Nephron (organoid): ENCODE measurements at regions not wholly inside any gene's neighbourhood (a gene's known extent, or its start where the extent isn't known, plus 50 kb on each side); places are given as distances from the start of the nearest gene placed in this dataset.
A peak's percentile ranks its signal among the peaks of the same experiment; 100 is the strongest.

Experiments used
- H3K27ac Mint-ChIP-seq, 3 experiments: 2 replicates each; pipeline ENCODE4 v1.8.0; 2020; ENCODE audit warnings: mixed read lengths in 3 of 3, mild to moderate bottlenecking in 2 of 3, moderate library complexity in 1 of 3
- H3K27me3 Mint-ChIP-seq: 2 replicates; pipeline ENCODE4 v1.8.0; 2021; ENCODE audit warnings: low read depth, mild to moderate bottlenecking, moderate library complexity, mixed read lengths
- H3K36me3 Mint-ChIP-seq: 2 replicates; pipeline ENCODE4 v1.8.0; 2020; ENCODE audit warnings: low read depth, mixed read lengths
- H3K4me1 Mint-ChIP-seq: 2 replicates; pipeline ENCODE4 v1.8.0; 2020; ENCODE audit warnings: mixed read lengths
- H3K4me3 Mint-ChIP-seq, 3 experiments: 2 replicates each; pipeline ENCODE4 v1.8.0; 2020; ENCODE audit warnings: mild to moderate bottlenecking in 3 of 3, mixed read lengths in 3 of 3, moderate library complexity in 2 of 3
- H3K9me3 Mint-ChIP-seq: 2 replicates; pipeline ENCODE4 v1.8.0; 2020; ENCODE audit warnings: mixed read lengths
- TF ChIP-seq, protein P1 (sequence below), 3 experiments: fragments of 200-600 bp; sonication (generic); IDR thresholded peaks; one replicate each; pipeline ENCODE4 v1.5.0; 2021; ENCODE audit warnings: antibody characterized with exemption in 3 of 3; ENCODE audit not compliant: unreplicated experiment in 3 of 3

DNA sequence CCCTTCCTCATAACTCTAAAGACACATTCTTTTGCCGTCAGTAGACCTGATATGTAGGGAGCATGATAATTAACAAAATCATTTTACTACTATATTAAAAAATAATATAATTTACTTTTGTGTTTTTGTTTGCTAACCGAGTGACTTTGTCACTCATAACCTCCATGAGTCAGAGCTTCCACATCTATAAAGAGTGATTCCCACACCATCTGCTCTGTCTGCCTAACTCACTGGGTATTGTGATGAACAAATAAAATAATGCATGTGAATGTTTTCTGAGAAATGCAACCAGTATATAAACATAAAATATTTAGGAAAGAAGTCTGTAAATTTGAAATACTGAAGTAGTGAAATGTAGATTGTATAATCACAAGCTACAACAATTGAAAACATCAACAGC lies 123.4 kb upstream of the DSEL start:
- no peak overlapping the region for H3K4me3 Mint-ChIP-seq
- H3K27me3 Mint-ChIP-seq: peaks cover 4% of the 10 kb centered on the region
- no peak overlapping the region for H3K27ac Mint-ChIP-seq
- no peaks in the 10 kb centered on the region for H3K36me3 Mint-ChIP-seq
- no peaks in the 10 kb centered on the region for H3K4me1 Mint-ChIP-seq
- no peaks in the 10 kb centered on the region for H3K9me3 Mint-ChIP-seq
- TF ChIP-seq, protein P1, sequence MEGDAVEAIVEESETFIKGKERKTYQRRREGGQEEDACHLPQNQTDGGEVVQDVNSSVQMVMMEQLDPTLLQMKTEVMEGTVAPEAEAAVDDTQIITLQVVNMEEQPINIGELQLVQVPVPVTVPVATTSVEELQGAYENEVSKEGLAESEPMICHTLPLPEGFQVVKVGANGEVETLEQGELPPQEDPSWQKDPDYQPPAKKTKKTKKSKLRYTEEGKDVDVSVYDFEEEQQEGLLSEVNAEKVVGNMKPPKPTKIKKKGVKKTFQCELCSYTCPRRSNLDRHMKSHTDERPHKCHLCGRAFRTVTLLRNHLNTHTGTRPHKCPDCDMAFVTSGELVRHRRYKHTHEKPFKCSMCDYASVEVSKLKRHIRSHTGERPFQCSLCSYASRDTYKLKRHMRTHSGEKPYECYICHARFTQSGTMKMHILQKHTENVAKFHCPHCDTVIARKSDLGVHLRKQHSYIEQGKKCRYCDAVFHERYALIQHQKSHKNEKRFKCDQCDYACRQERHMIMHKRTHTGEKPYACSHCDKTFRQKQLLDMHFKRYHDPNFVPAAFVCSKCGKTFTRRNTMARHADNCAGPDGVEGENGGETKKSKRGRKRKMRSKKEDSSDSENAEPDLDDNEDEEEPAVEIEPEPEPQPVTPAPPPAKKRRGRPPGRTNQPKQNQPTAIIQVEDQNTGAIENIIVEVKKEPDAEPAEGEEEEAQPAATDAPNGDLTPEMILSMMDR (IDR thresholded peaks at IDR 0.05; ENCODE audit: unreplicated experiment in 3 of 3): no peak

DNA sequence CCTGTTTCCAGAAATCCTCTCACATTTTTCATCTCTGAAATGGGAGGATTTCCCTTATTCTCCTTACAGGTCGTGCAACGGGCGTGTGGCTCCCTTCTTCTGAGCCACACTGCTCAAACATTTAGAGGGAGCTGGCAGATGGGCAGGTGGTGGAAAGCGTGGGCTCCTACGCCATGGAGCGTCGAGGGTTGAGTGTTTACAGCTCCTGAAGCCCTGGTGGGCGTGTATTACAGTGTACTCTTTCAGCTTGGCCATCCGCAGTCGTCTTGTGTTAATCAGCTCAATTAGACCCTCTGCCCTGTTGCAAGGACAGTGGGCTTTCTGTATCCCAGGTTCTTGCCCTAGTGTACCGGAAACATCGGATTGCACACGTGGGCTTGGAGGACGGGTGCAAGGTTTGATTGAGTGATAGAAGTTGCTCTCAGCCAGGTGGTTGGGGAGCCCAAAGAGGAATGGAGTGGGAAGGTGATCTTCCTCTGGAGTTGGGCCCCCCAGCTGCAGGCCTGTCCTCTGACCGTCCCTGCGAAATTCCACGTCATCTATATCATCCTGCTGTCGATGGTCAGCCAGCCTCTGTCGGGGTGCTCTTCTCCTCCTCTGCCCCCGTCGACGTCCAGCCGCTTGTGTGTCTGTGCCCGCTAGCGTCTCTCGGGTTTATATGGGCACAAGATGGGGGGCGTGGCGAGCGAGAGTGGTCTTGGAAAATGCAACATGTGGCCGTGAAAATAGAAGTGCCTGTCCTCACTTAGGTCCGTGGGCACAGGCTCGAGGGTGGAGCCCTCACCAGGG lies 120.3 kb upstream of the DSEL start:
- no peaks in the 10 kb centered on the region for H3K4me1 Mint-ChIP-seq
- H3K9me3 Mint-ChIP-seq: no peaks in the 10 kb centered on the region
- no peaks in the 10 kb centered on the region for H3K36me3 Mint-ChIP-seq

DNA sequence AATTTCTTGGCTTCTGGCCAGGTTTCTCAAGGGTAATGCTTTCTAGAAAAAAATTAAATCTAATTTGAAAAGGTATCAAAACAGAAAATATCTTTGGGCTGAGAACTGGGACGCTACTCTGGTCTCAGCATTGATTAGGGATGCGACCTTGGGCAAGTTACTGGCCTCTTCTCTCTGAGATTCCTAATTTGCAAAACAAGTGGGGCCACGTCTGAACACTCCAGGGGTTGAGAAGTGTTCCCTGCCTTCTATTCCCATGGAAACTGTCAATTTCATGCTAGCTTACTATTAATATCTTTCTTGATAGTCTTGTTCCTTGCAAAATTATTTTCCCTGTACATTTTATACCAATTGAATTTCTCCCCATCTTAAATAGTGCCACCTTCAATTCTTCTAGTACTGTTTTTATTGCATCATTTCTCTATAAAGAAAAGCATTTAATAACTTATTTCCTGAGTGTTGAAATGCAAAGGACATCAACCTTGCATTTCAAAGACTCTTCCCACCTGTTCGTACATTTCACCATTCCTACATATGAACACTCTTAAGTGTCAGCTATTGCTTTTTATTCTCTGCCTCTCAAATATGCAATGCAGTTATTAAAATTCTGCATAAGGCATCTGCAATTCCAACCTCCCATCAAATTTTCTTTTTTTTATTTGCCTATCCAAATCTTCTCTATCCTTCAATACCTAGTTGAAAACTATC lies 118.3 kb upstream of the DSEL start:
- Mint-ChIP-seq H3K4me1 (no peaks in the 10 kb centered on the region), H3K36me3 (no peaks in the 10 kb centered on the region), H3K27me3 (no peaks in the 10 kb centered on the region), H3K4me3 (no peak overlapping the region), H3K9me3 (no peaks in the 10 kb centered on the region), H3K27ac (no peak overlapping the region)
- TF ChIP-seq, protein P1 (IDR thresholded peaks at IDR 0.05; ENCODE audit: unreplicated experiment in 3 of 3): no peak

More for the DNA sequence above, 120.3 kb upstream of the DSEL start:
- H3K27ac Mint-ChIP-seq: no peak overlapping the region
- TF ChIP-seq, protein P1 (IDR thresholded peaks at IDR 0.05; ENCODE audit: unreplicated experiment in 3 of 3): no peak
- no peaks in the 10 kb centered on the region for H3K27me3 Mint-ChIP-seq
- H3K4me3 Mint-ChIP-seq: no peak overlapping the region

DNA sequence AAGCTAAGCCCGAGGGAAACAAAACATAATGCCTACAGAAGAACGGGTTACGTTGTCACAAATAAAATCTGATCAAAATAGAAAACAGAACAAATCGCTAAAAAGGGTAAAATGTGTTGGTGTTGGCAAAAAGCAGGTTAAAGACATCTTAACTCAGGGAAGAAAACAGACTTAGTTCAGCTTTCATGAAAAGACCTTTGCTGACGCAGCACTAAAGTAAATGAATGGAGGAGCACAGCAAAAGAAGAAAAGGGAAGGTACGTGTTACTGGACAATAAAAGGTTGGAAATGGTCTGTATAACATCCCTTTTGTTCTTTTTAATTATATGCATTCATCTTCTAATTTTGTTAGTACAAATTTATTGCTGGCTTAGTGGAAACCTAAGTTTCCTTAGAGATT lies 117.4 kb upstream of the DSEL start:
- Mint-ChIP-seq H3K27ac (no peak overlapping the region), H3K36me3 (no peaks in the 10 kb centered on the region), H3K4me1 (no peaks in the 10 kb centered on the region), H3K4me3 (no peak overlapping the region), H3K9me3 (no peaks in the 10 kb centered on the region), H3K27me3 (no peaks in the 10 kb centered on the region)
- TF ChIP-seq, protein P1 (IDR thresholded peaks at IDR 0.05; ENCODE audit: unreplicated experiment in 3 of 3): no peak

DNA sequence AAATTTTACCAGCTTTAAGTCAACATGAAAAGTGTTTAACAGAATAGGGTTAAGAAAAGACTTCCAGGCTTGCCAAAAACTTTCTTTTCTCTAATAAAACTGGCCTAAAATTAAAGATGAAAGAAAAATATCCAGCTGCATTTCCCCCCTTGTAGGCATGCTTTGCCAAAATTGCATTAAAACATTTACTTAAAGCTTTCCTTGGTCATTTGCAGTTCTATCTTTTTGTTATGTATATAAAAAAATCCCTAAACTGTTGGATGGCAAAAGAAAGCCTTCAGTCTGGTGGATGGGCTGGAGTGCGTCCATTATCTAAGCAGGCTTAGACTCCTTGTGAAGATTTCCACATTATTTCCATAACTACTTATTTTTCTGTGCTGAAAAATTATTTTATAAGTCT lies 105.4 kb upstream of the DSEL start:
- H3K9me3 Mint-ChIP-seq: no peaks in the 10 kb centered on the region
- H3K36me3 Mint-ChIP-seq: no peaks in the 10 kb centered on the region
- no peak overlapping the region for H3K4me3 Mint-ChIP-seq
- TF ChIP-seq, protein P1 (IDR thresholded peaks at IDR 0.05; ENCODE audit: unreplicated experiment in 3 of 3): no peak
- peak overlapping the region; percentile 5 to 81 (median 29) for H3K27ac Mint-ChIP-seq
- no peaks in the 10 kb centered on the region for H3K27me3 Mint-ChIP-seq
- H3K4me1 Mint-ChIP-seq: peaks cover 4% of the 10 kb centered on the region
